LNCaP clone FGC (cell line): ENCODE measurements at regions not wholly inside any gene's neighbourhood (a gene's known extent, or its start where the extent isn't known, plus 50 kb on each side); places are given as distances from the start of the nearest gene placed in this dataset.

ENCODE experiments used
- DNase-seq: peaks from one replicate; pipeline ENCODE4 v3.0.0-alpha.2; 2011; ENCODE audit warnings: low read depth
- H3K4me3 ChIP-seq: 2 replicates; pipeline ENCODE4 v1.5.1; 2011; ENCODE audit warnings: mild to moderate bottlenecking, low read depth, low read length, control low read depth
- TF ChIP-seq, protein P1 (sequence below): IDR thresholded peaks from 2 replicates; pipeline ENCODE4 v1.5.1; 2012; ENCODE audit warnings: mild to moderate bottlenecking; ENCODE audit not compliant: control insufficient read depth, insufficient read depth; ENCODE audit errors: extremely low read depth

DNA sequence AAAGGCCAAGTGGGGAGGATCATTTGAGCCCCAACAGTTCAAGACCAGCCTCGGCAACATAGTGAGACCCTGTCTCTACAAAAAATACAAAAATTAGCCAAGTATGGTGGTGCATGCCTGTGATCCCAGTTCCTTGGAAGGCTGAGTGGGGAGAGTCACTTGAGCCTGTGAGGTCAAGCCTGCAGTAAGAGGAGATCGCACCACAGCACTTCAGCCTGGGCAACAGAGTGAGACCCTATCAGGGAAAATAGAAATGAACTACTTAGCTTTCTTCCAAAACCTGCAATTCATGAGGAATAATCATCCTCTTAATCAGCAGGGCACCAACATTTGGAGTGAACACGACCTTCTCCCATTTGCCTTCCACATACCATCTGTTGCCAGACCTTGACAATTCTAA is 96.1 kb downstream of the OR2K2 start:
- no peak for DNase-seq
- H3K4me3 ChIP-seq = no peak overlapping the region
- TF ChIP-seq, protein P1, sequence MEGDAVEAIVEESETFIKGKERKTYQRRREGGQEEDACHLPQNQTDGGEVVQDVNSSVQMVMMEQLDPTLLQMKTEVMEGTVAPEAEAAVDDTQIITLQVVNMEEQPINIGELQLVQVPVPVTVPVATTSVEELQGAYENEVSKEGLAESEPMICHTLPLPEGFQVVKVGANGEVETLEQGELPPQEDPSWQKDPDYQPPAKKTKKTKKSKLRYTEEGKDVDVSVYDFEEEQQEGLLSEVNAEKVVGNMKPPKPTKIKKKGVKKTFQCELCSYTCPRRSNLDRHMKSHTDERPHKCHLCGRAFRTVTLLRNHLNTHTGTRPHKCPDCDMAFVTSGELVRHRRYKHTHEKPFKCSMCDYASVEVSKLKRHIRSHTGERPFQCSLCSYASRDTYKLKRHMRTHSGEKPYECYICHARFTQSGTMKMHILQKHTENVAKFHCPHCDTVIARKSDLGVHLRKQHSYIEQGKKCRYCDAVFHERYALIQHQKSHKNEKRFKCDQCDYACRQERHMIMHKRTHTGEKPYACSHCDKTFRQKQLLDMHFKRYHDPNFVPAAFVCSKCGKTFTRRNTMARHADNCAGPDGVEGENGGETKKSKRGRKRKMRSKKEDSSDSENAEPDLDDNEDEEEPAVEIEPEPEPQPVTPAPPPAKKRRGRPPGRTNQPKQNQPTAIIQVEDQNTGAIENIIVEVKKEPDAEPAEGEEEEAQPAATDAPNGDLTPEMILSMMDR = no peak

DNA sequence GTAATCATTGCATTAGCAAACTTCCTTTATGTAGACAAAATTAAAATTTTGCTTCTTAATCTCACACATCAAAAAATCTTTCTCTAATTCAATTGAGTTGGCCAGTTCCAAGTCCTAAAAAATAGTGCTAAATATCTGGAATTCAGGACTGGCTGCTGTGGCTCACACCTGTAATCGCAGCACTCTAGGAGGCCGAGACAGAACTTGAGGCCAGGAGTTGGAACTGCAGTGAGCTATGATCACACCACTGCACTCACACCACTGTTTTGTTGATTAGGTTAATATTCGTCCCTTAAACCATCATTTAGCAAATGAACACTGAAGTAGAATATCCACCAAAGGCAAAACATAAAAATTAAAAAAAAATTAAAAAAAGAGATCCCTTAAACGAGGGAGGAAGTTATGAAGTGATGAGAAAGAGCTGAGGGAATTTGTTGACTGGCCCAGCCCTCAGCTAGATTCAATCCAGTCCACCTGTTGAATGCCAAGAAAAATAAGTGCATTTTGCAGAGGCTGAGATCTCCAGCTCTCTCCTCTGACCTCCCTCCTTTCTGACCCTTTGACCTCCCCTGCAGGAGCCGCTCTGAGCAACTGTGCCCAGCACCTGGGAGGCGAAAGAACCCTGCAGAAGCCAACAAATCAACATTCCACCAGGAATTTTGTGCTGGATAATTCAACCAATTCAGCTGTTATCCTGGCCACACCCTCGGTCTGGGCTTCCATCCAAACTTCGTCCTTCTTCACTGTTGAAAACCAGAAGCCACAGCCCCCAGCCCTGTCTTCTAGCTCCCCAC is 96.8 kb downstream of the OR2K2 start:
- H3K4me3 ChIP-seq = no peak overlapping the region
- no peak for DNase-seq
- TF ChIP-seq, protein P1 = no peak

DNA sequence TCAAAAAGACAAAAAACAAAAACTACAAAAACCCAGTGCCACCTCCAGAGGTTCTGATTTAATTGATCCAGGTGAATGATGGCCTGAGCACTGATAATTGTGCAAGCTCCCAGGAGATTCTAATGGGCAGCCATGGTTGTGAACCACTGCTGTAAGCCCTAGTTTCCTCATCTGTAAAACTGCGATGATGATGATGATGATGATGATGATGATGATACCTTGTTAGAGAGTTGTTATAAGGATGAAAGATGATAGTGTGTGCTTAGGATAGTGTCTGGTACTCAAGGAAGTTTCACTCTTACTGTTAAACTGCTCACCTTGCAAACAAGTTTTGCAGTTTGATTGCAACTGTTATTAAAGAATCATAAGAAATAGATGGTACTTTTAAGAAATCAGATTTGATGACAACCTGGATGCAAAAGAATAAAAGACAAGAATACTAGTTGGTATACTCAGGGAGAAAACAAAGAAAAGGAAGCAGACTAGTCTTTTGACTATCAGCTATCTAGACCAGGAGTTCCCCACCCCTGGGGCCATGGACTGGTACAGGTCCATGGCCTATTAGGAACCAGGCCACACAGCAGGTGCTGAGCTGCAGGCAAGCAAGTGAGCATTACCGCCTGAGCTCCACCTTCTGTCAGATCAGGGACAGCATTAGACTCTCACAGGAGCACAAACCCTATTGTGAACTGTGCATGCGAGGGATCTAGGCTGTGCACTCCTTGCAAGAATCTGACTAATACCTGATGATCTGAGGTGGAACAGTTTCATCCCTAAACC is 98.0 kb downstream of the OR2K2 start:
- TF ChIP-seq, protein P1 = no peak
- no peak overlapping the region for H3K4me3 ChIP-seq
- DNase-seq = no peak

DNA sequence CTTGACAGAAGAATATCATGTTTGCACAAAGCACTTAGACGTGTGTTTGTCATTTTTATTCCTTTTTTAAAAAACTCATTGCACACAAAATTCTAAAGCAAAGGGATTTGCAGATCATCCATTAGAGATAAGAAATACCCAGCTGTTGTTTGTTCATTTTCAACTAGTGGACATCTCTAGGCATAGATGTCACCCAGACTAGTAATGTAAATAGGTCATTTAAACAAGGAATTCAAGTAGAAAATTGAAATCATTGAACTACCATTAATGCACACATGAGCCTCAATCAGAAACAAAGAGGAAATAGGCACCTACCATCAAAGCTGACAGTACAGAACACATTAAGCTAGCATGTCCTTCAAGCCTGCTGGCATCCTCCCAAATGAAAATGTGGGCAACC is 107.3 kb downstream of the OR2K2 start:
- DNase-seq = no peak
- H3K4me3 ChIP-seq = no peak overlapping the region
- TF ChIP-seq, protein P1 = no peak

DNA sequence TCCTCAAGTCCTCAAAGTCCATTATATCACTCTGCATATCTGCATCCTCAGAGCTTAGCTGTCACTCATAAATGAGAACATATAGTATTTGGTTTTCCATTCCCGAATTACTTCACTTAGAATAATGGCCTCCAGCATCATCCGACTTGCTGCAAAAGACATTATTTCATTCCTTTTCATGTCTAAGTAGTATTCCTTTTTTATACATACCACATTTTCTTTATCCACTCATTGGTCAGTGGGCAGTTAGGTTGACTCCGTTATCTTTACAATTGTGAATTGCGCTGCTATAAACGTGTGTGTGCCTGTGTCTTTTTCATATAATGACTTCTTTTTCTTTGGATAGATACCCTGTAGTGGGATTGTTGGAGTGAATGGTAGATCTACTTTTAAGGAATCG is 117.2 kb downstream of the OR2K2 start:
- H3K4me3 ChIP-seq = no peak overlapping the region
- TF ChIP-seq, protein P1 = no peak
- no peak for DNase-seq

DNA sequence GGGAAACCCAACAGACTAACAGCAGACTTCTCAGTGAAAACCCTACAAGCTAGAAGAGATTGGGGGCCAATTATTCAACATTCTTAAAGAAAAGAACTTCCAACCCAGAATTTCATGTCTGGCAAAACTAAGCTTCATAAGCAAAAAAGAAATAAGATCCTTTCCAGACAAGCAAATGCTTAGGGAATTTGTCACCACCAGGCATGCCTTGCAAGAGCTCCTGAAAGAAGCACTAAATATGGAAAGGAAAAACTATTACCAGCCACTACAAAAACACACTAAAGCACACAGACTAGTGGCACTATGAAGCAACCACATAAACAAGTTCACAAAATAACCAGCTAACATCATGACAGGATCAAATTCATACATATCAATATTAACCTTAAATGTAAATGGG is 131.1 kb downstream of the OR2K2 start:
- DNase-seq = no peak
- H3K4me3 ChIP-seq = no peak overlapping the region
- TF ChIP-seq, protein P1 = no peak
